Fibroblast of lung (primary cell): ENCODE measurements at regions not wholly inside any gene's neighbourhood (a gene's known extent, or its start where the extent isn't known, plus 50 kb on each side); places are given as distances from the start of the nearest gene placed in this dataset.

Experiments
- DNase-seq, 2 donors: peaks; one replicate each; pipeline versions ENCODE4 v3.0.0 to v3.0.0-alpha.2; 2010; ENCODE audit warnings: low read depth in 2 of 2
- H2AFZ ChIP-seq: 2 replicates; pipeline ENCODE4 v1.5.1; 2012; ENCODE audit warnings: low read length, control low read depth, inconsistent platforms
- H3K27ac ChIP-seq: 2 replicates; pipeline ENCODE4 v1.5.1; 2011; ENCODE audit warnings: low read length, control low read depth; ENCODE audit not compliant: insufficient read depth
- H3K27me3 ChIP-seq: 2 replicates; pipeline ENCODE4 v1.5.1; 2011; ENCODE audit warnings: mild to moderate bottlenecking, low read length; ENCODE audit not compliant: control insufficient read depth, insufficient read depth
- H3K36me3 ChIP-seq: 2 replicates; pipeline ENCODE4 v1.5.1; 2011; ENCODE audit warnings: low read length; ENCODE audit not compliant: control insufficient read depth, insufficient read depth
- H3K4me1 ChIP-seq: 2 replicates; pipeline ENCODE4 v1.5.1; 2011; ENCODE audit warnings: low read length; ENCODE audit not compliant: control insufficient read depth, insufficient read depth; ENCODE audit errors: extremely low read depth
- H3K4me2 ChIP-seq: 2 replicates; pipeline ENCODE4 v1.5.1; 2011; ENCODE audit warnings: low read length, control low read depth; ENCODE audit not compliant: insufficient read depth; ENCODE audit errors: extremely low read depth
- H3K4me3 ChIP-seq, 4 experiments: fragments of 200-600 bp in 1 of 4; sonication (generic) in 1 of 4; replicated peaks in 1 of 4; 2 replicates each; pipeline ENCODE4 v1.5.1; 2011 to 2016; ENCODE audit warnings: low read length in 4 of 4, low read depth in 3 of 4, mild to moderate bottlenecking in 3 of 4, control low read depth in 2 of 4, inconsistent platforms in 1 of 4, mixed read lengths in 1 of 4; ENCODE audit not compliant: insufficient read depth in 1 of 4; ENCODE audit errors: control extremely low read depth in 1 of 4
- H3K79me2 ChIP-seq: 2 replicates; pipeline ENCODE4 v1.5.1; 2012; ENCODE audit warnings: mild to moderate bottlenecking, low read length, inconsistent platforms; ENCODE audit not compliant: control insufficient read depth, insufficient read depth
- H3K9ac ChIP-seq: 2 replicates; pipeline ENCODE4 v1.5.1; 2011; ENCODE audit warnings: mild to moderate bottlenecking, low read length, control low read depth; ENCODE audit not compliant: insufficient read depth
- H3K9me3 ChIP-seq: 2 replicates; pipeline ENCODE4 v1.5.1; 2012; ENCODE audit warnings: low read depth, low read length; ENCODE audit not compliant: control insufficient read depth, insufficient read depth
- H4K20me1 ChIP-seq: 2 replicates; pipeline ENCODE4 v1.5.1; 2011; ENCODE audit warnings: low read length; ENCODE audit not compliant: control insufficient read depth, insufficient read depth; ENCODE audit errors: extremely low read depth
- CTCF ChIP-seq, 2 donors: IDR thresholded peaks in 1 of 2; conservative IDR thresholded peaks in 1 of 2; 1 replicate in 1 of 2; 2 replicates in 1 of 2; pipeline ENCODE4 v1.5.1; 2011 to 2012; ENCODE audit warnings: low read length in 2 of 2, control low read depth in 1 of 2, inconsistent platforms in 1 of 2, low read depth in 1 of 2, mild to moderate bottlenecking in 1 of 2
- EZH2 ChIP-seq: IDR thresholded peaks from 2 replicates; pipeline ENCODE4 v1.5.1; 2012; ENCODE audit warnings: low read length, control low read depth, mild to moderate bottlenecking; ENCODE audit errors: missing control alignments

DNA sequence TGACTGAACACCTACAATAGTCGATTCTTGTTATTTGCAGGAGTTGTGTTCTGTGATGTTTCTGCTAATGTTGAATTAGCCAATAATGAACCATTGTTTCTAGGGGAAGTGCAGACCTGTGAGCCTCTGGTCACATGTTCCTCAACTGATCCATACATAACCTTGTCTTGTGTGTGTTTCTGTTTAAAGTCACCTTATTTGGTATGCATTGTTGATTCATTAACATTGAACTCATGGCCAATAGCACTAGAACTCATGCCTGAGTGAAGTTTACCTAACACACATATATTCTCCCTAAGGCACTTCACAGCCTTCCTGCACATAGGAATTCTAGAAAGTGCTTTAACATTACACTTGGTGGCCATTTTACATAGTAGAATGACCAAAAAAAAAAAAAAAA lies 271.8 kb upstream of the PLET1 start:
- no peak overlapping the region for H3K4me3 ChIP-seq
- no peak overlapping the region for H2AFZ ChIP-seq
- H3K9ac ChIP-seq, result no peak overlapping the region
- H3K79me2 ChIP-seq, result no peaks in the 10 kb centered on the region
- no peak overlapping the region for H3K27ac ChIP-seq
- H3K27me3 ChIP-seq, result no peaks in the 10 kb centered on the region
- no peaks in the 10 kb centered on the region for H3K36me3 ChIP-seq
- no peak for DNase-seq
- no peaks in the 10 kb centered on the region for H3K9me3 ChIP-seq
- H4K20me1 ChIP-seq, result no peaks in the 10 kb centered on the region
- no peak for TF ChIP-seq EZH2
- TF ChIP-seq CTCF (conservative IDR thresholded peaks at IDR 0.05 in 1 of 2, IDR thresholded peaks at IDR 0.05 in 1 of 2; ENCODE audit: low read depth in 1 of 2, low read length in 2 of 2), result no peak
- H3K4me2 ChIP-seq, result no peak overlapping the region
- H3K4me1 ChIP-seq, result no peaks in the 10 kb centered on the region

GRCh38 chr11:112533682-112534081 lies 273.0 kb upstream of the PLET1 start:
- H3K79me2 ChIP-seq, result no peaks in the 10 kb centered on the region
- no peaks in the 10 kb centered on the region for H3K9me3 ChIP-seq
- no peak overlapping the region for H3K4me3 ChIP-seq
- H3K4me2 ChIP-seq, result no peak overlapping the region
- no peaks in the 10 kb centered on the region for H4K20me1 ChIP-seq
- H3K4me1 ChIP-seq, result no peaks in the 10 kb centered on the region
- no peak overlapping the region for H3K27ac ChIP-seq
- no peak overlapping the region for H2AFZ ChIP-seq
- no peak for TF ChIP-seq CTCF (conservative IDR thresholded peaks at IDR 0.05 in 1 of 2, IDR thresholded peaks at IDR 0.05 in 1 of 2; ENCODE audit: low read depth in 1 of 2, low read length in 2 of 2)
- no peak for TF ChIP-seq EZH2
- H3K27me3 ChIP-seq, result no peaks in the 10 kb centered on the region
- no peak overlapping the region for H3K9ac ChIP-seq
- no peak for DNase-seq
- H3K36me3 ChIP-seq, result no peaks in the 10 kb centered on the region

DNA sequence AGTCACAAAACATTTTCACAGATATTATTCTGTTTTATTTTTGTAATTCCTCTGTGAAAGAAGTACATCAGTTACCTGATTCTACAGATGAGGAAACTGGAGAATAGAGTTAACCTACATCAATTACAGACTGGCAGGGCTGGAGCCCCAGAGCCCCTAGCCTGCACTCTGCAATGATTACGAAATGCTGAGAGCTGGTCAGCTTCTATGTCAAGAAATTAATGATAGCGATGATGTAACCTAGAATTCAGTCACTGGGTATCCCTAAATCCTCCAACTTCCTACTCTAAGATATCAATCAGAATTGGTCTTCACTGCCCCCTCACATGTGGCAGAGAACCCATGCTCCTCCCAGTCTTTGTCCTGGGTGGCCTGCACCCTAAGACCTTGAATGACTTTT lies 273.5 kb upstream of the PLET1 start:
- no peak overlapping the region for H2AFZ ChIP-seq
- H4K20me1 ChIP-seq, result no peaks in the 10 kb centered on the region
- TF ChIP-seq EZH2 (no peak), CTCF (conservative IDR thresholded peaks at IDR 0.05 in 1 of 2, IDR thresholded peaks at IDR 0.05 in 1 of 2; ENCODE audit: low read depth in 1 of 2, low read length in 2 of 2) (no peak)
- H3K27ac ChIP-seq, result no peak overlapping the region
- H3K9me3 ChIP-seq, result no peaks in the 10 kb centered on the region
- H3K4me1 ChIP-seq, result no peaks in the 10 kb centered on the region
- H3K9ac ChIP-seq, result no peak overlapping the region
- no peaks in the 10 kb centered on the region for H3K79me2 ChIP-seq
- H3K4me2 ChIP-seq, result no peak overlapping the region
- no peak overlapping the region for H3K4me3 ChIP-seq
- DNase-seq, result no peak
- no peaks in the 10 kb centered on the region for H3K27me3 ChIP-seq
- H3K36me3 ChIP-seq, result no peaks in the 10 kb centered on the region
